ENCODE measurements at regions not wholly inside any gene's neighbourhood (a gene's known extent, or its start where the extent isn't known, plus 50 kb on each side); places are given as distances from the start of the nearest gene placed in this dataset.

DNA sequence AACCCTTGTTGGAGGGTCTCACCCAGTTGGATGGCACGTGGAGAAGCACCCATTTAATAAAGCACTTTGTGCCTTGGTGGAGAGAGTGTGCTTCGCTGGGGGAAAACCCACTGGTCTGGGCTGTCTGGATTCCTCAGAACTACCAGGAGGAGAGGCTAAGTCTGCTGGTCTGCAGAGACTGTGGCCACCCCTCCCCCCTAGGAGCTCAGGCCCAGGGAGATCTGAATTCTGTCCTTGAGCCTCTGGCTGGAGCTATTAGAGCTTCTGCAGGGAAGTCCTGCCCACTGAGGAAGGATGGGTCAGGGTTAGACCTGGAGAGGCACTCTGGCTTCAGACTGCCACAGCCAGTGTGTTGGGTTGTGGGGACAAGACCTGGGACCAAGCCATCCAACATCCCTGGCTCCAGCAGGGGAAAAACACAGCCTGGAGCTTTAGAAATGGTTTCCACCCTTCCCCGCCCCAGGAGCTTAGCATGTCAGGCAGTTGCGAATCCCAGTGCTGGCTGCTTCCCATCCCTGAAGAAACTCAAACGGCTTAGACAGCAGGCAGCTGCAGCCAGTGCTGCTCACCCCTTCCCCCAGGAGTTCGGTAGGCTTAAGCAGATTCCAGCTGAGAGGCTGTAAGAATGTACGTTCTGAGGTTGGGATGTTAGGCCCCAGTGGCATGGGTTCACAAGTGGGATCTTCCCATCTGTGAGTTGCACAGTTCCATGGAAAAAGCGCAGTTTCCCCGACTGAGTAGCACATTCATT lies 288.3 kb downstream of the TGFB2 start:
- Histone ChIP-seq H3K27ac (ENCODE audit: extremely low read depth, low read depth, low read length) (no peak overlapping the region), H2AFZ (ENCODE audit: low read depth, low read length) (no peak overlapping the region), H3K9me3 (replicated peaks; ENCODE audit: control insufficient read depth, insufficient read depth, low read depth, low read length) (no peaks in the 10 kb centered on the region), H3K4me1 (replicated peaks in 1 of 2; ENCODE audit: control insufficient read depth in 2 of 2, insufficient read depth in 2 of 2, low read length in 2 of 2) (no peaks in the 10 kb centered on the region), H3K27me3 (ENCODE audit: control insufficient read depth in 2 of 2, insufficient read depth in 2 of 2, low read length in 2 of 2) (no peaks in the 10 kb centered on the region), H3K9ac (ENCODE audit: insufficient read depth in 1 of 2, low read depth in 2 of 2, low read length in 2 of 2) (no peak overlapping the region), H3K79me2 (ENCODE audit: control insufficient read depth, insufficient read depth, low read length) (no peaks in the 10 kb centered on the region), H3K4me3 (no peak overlapping the region), H4K20me1 (replicated peaks; ENCODE audit: control insufficient read depth, insufficient read depth, low read length) (no peaks in the 10 kb centered on the region), H3K36me3 (ENCODE audit: control insufficient read depth, insufficient read depth, low read length) (no peaks in the 10 kb centered on the region), H3K4me2 (ENCODE audit: insufficient read depth, low read length) (no peak overlapping the region), H3K9me1 (ENCODE audit: control insufficient read depth, insufficient read depth, low read length) (no peaks in the 10 kb centered on the region)
- ATAC-seq = no peak
- no peak for DNase-seq (ENCODE audit: extremely low read depth in 1 of 4, low spot score in 3 of 4)
- in situ Hi-C loops (cut with MboI) = no loop called here
- no peak for FAIRE-seq
- intact Hi-C loops (cut with micrococcal nuclease) = no loop called here
- POLR2A ChIA-PET = no interaction called here
- no TSS peak for BruUV-seq (replicated peaks)
- CTCF ChIA-PET (ENCODE audit: low intra/inter-chr PET ratio) = no interaction called here
- under 1% methylated on average over 9 of the region's 9 CpGs for WGBS (ENCODE audit: insufficient coverage, low coverage, missing lambda C conversion rate)
- TF ChIP-seq GABPB2 (CRISPR knock-in tag; conservative IDR thresholded peaks at IDR 0.05) = no peak
- TF ChIP-seq ZNF384 (IDR thresholded peaks at IDR 0.05; ENCODE audit: low read depth, low read length) = no peak
- no peak for TF ChIP-seq DLX4 (CRISPR knock-in tag; IDR thresholded peaks at IDR 0.05)
- TF ChIP-seq ZNF584 (CRISPR knock-in tag; IDR thresholded peaks at IDR 0.05; ENCODE audit: low read depth) = no peak
- no peak for TF ChIP-seq ZNF436 (CRISPR knock-in tag; IDR thresholded peaks at IDR 0.05)
- no peak for TF ChIP-seq ADNP (tag; IDR thresholded peaks at IDR 0.05)
- TF ChIP-seq ZNF12 (CRISPR knock-in tag; IDR thresholded peaks at IDR 0.05) = no peak
- no peak for TF ChIP-seq CBFA2T2 (conservative IDR thresholded peaks at IDR 0.05)
- TF ChIP-seq TAF9B (IDR thresholded peaks at IDR 0.05; ENCODE audit: partially characterized antibody) = no peak
- TF ChIP-seq ZNF143 (CRISPR knock-in tag; IDR thresholded peaks at IDR 0.05) = no peak
- TF ChIP-seq ZNF764 (CRISPR knock-in tag; IDR thresholded peaks at IDR 0.05; ENCODE audit: low read depth) = no peak
- no peak for TF ChIP-seq TAF15 (IDR thresholded peaks at IDR 0.05; ENCODE audit: low read depth, low read length)
- no peak for TF ChIP-seq MTF1 (CRISPR knock-in tag; IDR thresholded peaks at IDR 0.05; ENCODE audit: borderline replicate concordance)
